AG10803 (cell line): ENCODE measurements at regions not wholly inside any gene's neighbourhood (a gene's known extent, or its start where the extent isn't known, plus 50 kb on each side); places are given as distances from the start of the nearest gene placed in this dataset.

ENCODE experiments used
- DNase-seq: peaks from one replicate; pipeline ENCODE4 v3.0.0; 2010; ENCODE audit warnings: low read depth
- H3K4me3 ChIP-seq: 2 replicates; pipeline ENCODE4 v1.5.1; 2011; ENCODE audit warnings: mild to moderate bottlenecking, low read length, control low read depth
- TF ChIP-seq, protein P1 (sequence below): conservative IDR thresholded peaks from 2 replicates; pipeline ENCODE4 v1.5.1; 2011; ENCODE audit warnings: mild to moderate bottlenecking, low read length, control low read depth, inconsistent platforms

DNA sequence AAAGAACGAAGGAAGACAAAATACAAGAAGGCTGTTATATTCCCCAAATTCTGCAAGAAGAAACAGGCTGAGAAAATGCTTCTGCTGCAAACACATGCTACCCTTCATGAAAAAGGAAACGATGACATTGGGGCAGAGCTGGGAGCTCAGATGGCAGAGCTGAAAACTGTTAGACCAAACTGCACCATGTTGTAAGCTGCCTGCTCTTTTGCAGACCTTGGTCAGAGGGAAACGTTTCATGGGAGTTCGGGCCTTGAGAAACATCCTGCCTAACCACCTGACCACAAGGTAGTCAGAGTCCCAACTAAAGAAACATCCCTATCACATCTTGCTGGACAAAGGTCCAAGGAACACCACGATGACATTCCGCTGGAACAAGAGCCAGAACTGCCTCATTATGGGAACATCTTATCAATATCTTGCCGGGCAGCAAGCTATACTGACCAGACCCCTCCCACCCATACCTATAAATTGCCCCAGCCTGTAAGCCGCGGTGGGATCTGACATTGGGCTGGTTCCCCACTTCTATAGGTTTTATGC lies 110.7 kb upstream of the CTSC start:
- TF ChIP-seq, protein P1, sequence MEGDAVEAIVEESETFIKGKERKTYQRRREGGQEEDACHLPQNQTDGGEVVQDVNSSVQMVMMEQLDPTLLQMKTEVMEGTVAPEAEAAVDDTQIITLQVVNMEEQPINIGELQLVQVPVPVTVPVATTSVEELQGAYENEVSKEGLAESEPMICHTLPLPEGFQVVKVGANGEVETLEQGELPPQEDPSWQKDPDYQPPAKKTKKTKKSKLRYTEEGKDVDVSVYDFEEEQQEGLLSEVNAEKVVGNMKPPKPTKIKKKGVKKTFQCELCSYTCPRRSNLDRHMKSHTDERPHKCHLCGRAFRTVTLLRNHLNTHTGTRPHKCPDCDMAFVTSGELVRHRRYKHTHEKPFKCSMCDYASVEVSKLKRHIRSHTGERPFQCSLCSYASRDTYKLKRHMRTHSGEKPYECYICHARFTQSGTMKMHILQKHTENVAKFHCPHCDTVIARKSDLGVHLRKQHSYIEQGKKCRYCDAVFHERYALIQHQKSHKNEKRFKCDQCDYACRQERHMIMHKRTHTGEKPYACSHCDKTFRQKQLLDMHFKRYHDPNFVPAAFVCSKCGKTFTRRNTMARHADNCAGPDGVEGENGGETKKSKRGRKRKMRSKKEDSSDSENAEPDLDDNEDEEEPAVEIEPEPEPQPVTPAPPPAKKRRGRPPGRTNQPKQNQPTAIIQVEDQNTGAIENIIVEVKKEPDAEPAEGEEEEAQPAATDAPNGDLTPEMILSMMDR = no peak
- no peak overlapping the region for H3K4me3 ChIP-seq
- DNase-seq = no peak

GRCh38 chr11:88447281-88447680 lies 109.7 kb upstream of the CTSC start:
- TF ChIP-seq, protein P1 = no peak
- no peak for DNase-seq
- no peak overlapping the region for H3K4me3 ChIP-seq

GRCh38 chr11:88439356-88439755 lies 101.8 kb upstream of the CTSC start:
- DNase-seq = no peak
- TF ChIP-seq, protein P1 = no peak
- no peak overlapping the region for H3K4me3 ChIP-seq

DNA sequence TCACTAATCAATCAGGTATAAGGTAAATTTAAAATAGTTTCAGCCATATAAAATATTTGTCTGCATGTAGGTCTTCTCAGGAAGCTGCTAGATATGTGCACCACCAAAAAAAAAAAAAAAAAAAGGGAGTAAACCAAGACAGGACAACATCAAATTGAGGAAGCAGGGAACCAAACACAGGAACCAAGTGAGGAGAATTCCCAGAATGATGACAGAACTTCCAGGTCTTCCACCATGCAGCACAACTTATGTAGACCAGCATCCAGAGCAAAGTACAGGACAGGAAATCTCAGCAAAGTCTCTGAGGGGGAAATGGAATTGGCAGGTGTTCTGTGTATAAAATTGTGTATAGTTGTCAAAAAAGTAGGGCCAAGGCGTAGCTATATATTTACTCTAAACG lies 101.2 kb upstream of the CTSC start:
- DNase-seq = no peak
- TF ChIP-seq, protein P1 = no peak
- no peak overlapping the region for H3K4me3 ChIP-seq

DNA sequence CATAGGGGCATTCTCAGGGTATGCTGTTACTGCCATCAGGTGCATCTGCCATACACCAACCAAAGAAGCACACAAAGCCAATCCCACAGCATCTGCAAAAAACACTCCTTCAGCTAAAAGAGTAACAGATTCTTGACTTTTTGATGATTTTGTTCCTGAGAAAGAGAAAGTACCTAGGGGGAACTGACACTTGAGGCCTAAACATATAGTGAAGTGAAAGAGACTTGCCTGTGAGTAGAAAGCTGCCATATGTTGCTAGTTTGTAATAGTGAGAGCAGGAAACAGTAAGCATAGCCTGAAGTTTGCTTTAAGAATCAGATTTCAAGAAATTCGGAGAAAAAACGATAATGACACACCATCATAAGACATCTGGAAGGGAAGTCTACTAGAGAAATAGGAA lies 97.9 kb upstream of the CTSC start:
- TF ChIP-seq, protein P1 = no peak
- no peak for DNase-seq
- H3K4me3 ChIP-seq = no peak overlapping the region

DNA sequence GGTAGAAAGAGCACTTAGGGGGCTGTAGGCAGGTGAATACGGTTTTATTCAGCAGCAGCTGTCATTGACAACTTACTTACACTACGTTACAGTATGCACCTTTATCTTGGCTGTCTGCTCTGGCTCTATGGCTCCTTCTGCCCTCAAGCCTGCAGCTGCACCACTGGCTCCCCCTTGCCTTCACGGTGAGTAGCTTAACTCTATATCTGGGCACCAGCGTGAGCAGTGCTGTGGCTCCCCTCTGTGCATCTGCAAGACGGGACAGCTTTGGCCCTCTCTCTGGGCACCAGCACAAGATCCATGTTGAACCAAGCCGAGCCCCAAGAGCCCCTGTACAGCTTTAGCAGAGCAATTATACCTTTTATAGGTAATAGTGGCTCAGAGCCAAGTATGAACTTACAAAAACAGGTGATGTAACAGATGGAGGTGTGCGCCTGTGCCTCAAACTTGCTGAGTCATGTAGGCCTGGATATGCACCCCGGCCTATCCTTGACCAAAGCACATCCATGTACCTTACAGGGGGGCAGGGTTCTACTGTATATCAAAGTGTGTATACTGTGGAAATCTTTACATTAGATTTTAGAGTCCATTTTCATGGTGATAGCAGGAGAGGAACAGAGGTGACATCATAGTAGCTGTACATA lies 96.9 kb upstream of the CTSC start:
- TF ChIP-seq, protein P1 = no peak
- DNase-seq = no peak
- no peak overlapping the region for H3K4me3 ChIP-seq

- TF ChIP-seq, protein P1 = no peak
- H3K4me3 ChIP-seq = no peak overlapping the region
- DNase-seq = no peak
Measured at GRCh38 chr11:88433536-88434230, 96.1 kb upstream of the CTSC start.
